Heart left ventricle (tissue), 16 donors: ENCODE measurements at regions not wholly inside any gene's neighbourhood (a gene's known extent, or its start where the extent isn't known, plus 50 kb on each side); places are given as distances from the start of the nearest gene placed in this dataset.

Experiments used
- ATAC-seq, 4 donors: fragments of 200-7000 bp; cut with Tn5 transposase; one replicate each; pipeline ENCODE4 v1.9.1; 2020 to 2022; ENCODE audit warnings: moderate library complexity in 4 of 4, mild to moderate bottlenecking in 3 of 4, moderate number of reproducible peaks in 1 of 4
- DNase-seq, 5 donors: peaks; one replicate each; pipeline ENCODE4 v3.0.0-alpha.2; 2020
- H3K27ac ChIP-seq, 12 donors: fragments of 200-600 bp; sonication (generic) in 4 of 12; one replicate each; pipeline versions ENCODE4 v1.5.0 to v1.8.0; 2016 to 2022; ENCODE audit warnings: mild to moderate bottlenecking in 2 of 12
- H3K27me3 ChIP-seq, 9 donors: fragments of 200-600 bp; sonication (generic) in 2 of 9; one replicate each; pipeline versions ENCODE4 v1.5.1 to v1.8.0; 2016 to 2022; ENCODE audit warnings: mild to moderate bottlenecking in 3 of 9
- H3K36me3 ChIP-seq, 9 donors: fragments of 200-600 bp; sonication (generic) in 2 of 9; one replicate each; pipeline versions ENCODE4 v1.5.0 to v1.8.0; 2018 to 2022; ENCODE audit warnings: mild to moderate bottlenecking in 2 of 9
- H3K4me1 ChIP-seq, 12 donors: fragments of 200-600 bp; sonication (generic) in 4 of 12; one replicate each; pipeline versions ENCODE4 v1.5.0 to v1.8.0; 2016 to 2022; ENCODE audit warnings: mild to moderate bottlenecking in 3 of 12
- H3K4me3 ChIP-seq, 12 donors: fragments of 200-600 bp; sonication (generic) in 4 of 12; one replicate each; pipeline versions ENCODE4 v1.5.0 to v1.8.0; 2017 to 2022; ENCODE audit warnings: mild to moderate bottlenecking in 9 of 12, moderate library complexity in 4 of 12
- H3K9me3 ChIP-seq, 12 donors: fragments of 200-600 bp; sonication (generic) in 4 of 12; one replicate each; pipeline versions ENCODE4 v1.5.0 to v1.8.0; 2016 to 2022; ENCODE audit warnings: mild to moderate bottlenecking in 1 of 12
- POLR2A ChIP-seq, 2 donors: fragments of 450-650 bp; IDR thresholded peaks; one replicate each; pipeline ENCODE4 v1.6.1; 2017; ENCODE audit warnings: antibody characterized with exemption in 2 of 2, mild to moderate bottlenecking in 2 of 2, moderate library complexity in 2 of 2
- WGBS, 4 donors: extraction: QIAGEN DNeasy Blood & Tissue Kit in 2 of 4; methylation state at CpG; one replicate each; pipeline versions ENCODE4 v1.1.5 to v1.1.7; 2013 to 2018; 5-methylcytosine and 5-hydroxymethylcytosine counted together
- intact Hi-C, 10 donors: fragments of 100-400 bp; cut with DNase I; formaldehyde crosslinking; loops; one replicate each; pipeline versions ENCODE4 v1.11.1 to v1.14.2; 2022
- TF ChIP-seq, protein P1 (sequence below), 12 donors: fragments of 200-600 bp; sonication (generic) in 4 of 12; IDR thresholded peaks; one replicate each; pipeline versions ENCODE4 v1.5.0 to v1.8.0; 2018 to 2022; ENCODE audit warnings: antibody characterized with exemption in 12 of 12, mild to moderate bottlenecking in 5 of 12
- donor health status: ischemic (EF 13 %, LVEDD 7.1; RV severe dilation, severe dysfunction).
- donor health status: healthy with polysubstance abuse.
- donor health status: DM: no; HTN: yes; CAD: no.
- donor health status: DM: no; HTN: no; CAD: no.
- donor health status: ischemic (EF 25% LVEDD 6.9; RV normal size, moderate dysfunction).
- donor health status: ischemic (EF 25% LVEDD 5.7; RV mildly dilated, moderate dysfunction).
- donor health status: healthy.
- donor health status: DM: yes; HTN: yes; CAD: no.
- donor health status: ischemic (EF 35%, LVEDD 5.7; RV mildly dilated, moderate dysfunction).
- donor health status: nonischemic (EF 11% LVEDD 7.7; RV severe dilation, severe dysfunction).
- donor health status: DM: yes; HTN: yes; CAD: no.
- donor health status: PGD.
- donor health status: ischemic (EF 29% LVEDD 5.4; RV normal size, mild dysfunction).
- donor health status: nonischemic (EF 23%, LVEDD 6.1; RV moderate dilation, normal function).

DNA sequence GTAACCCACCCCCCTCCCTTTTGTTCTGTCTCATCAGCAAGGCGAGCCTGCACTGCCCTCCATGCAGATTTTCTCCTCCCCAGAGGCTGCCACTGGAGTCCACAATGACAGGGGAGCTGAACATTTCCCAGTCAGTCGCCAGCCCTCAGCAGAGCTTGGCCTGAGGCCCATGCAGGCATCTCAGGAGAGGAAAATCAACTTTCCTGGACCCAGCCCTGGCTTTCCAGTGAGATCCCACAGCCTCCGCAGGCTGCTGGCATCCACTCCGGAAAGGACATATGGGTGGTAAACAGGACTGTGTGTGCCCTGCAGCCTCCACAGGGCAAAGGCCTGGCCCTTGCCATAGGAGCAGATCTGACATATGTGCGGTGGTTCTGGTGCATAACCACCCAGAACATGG lies 253.8 kb downstream of the TNS1 start:
- H3K9me3 ChIP-seq: peaks cover 0 to 8% (median 0%) of the 10 kb centered on the region in 12 donors
- H3K27me3 ChIP-seq: no peaks in the 10 kb centered on the region
- H3K27ac ChIP-seq: peak overlapping the region in 1 of 12 donors; percentile 30
- 40 to 56% (median 49%) methylated on average over 5 of the region's 5 CpGs for WGBS, 4 donors
- H3K36me3 ChIP-seq: no peaks in the 10 kb centered on the region
- no peak for TF ChIP-seq POLR2A (IDR thresholded peaks at IDR 0.05)
- TF ChIP-seq, protein P1, sequence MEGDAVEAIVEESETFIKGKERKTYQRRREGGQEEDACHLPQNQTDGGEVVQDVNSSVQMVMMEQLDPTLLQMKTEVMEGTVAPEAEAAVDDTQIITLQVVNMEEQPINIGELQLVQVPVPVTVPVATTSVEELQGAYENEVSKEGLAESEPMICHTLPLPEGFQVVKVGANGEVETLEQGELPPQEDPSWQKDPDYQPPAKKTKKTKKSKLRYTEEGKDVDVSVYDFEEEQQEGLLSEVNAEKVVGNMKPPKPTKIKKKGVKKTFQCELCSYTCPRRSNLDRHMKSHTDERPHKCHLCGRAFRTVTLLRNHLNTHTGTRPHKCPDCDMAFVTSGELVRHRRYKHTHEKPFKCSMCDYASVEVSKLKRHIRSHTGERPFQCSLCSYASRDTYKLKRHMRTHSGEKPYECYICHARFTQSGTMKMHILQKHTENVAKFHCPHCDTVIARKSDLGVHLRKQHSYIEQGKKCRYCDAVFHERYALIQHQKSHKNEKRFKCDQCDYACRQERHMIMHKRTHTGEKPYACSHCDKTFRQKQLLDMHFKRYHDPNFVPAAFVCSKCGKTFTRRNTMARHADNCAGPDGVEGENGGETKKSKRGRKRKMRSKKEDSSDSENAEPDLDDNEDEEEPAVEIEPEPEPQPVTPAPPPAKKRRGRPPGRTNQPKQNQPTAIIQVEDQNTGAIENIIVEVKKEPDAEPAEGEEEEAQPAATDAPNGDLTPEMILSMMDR (IDR thresholded peaks at IDR 0.05): no peak
- intact Hi-C loops: no loop called here
- DNase-seq (peak in 2 of 5 donors; percentile 48 to 62), ATAC-seq (peak; percentile 33 to 49 (median 42))
- no peak overlapping the region for H3K4me3 ChIP-seq
- H3K4me1 ChIP-seq: peaks cover 0 to 32% (median 12%) of the 10 kb centered on the region in 12 donors

DNA sequence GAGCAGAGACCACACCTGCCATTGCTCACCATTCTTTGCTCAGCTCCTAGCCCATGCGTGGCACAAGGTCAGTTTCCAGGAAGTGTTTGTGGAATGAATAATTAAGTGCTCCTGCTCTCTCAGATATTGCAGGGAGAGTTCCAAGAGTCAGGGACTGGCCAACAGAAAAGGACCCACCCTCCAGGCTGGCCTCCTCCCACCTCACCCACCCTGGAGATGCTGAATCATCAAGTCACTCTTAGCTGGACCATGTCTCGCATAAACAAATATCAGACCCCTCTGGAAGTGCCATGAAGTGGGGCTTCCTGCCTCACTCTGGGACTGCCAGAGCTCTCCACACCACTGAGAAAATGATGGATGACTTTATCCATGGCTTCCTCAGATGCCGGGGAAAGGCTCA lies 256.0 kb downstream of the TNS1 start:
- H3K27me3 ChIP-seq: no peaks in the 10 kb centered on the region

DNA sequence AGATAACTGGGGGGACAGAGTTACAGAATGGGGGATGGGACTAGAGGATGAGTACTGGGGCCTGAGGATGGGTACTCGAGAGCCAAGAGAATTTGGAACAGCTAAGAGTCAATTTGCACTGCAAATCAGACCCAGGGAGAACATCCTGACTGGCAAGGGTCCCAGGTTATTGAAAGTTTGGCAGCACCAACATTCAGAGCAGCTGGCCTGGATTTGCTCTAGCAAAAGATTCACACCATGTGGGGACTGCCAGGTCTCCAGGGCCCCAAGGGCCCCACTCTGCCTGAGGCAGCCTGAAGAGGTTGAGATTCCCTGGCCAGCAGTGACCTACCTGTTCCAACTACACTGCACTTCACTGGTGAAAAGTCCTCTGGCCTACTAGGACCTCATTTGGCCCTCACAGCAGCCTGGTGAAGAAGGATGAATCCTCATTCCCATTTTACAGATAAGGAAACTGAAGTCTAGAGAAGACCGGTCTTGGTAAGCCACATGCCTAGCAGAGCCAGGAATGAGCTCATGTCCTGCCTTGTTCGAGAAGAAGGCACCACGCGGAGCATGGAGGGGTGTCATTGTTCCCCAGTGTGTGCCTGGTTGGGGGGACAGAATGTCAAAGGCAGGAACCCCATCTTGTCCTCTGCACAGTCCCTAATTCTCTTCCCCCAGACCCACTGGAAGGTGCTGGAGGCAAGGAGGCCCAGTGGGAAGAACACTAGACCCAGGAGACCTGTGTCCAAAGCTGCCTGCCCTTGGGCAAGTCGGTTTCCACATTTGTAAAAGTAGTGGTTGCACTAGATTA lies 258.6 kb downstream of the TNS1 start:
- Histone ChIP-seq H3K9me3 (peaks cover 0 to 8% (median 0%) of the 10 kb centered on the region in 12 donors), H3K27me3 (no peaks in the 10 kb centered on the region), H3K36me3 (no peaks in the 10 kb centered on the region), H3K4me1 (peaks cover 0 to 24% (median 11%) of the 10 kb centered on the region in 12 donors), H3K4me3 (no peak overlapping the region), H3K27ac (peak overlapping the region in 2 of 12 donors; percentile 6 to 40)
- WGBS, 4 donors: 58 to 75% (median 69%) methylated on average over 6 of the region's 6 CpGs
- DNase-seq (peak in 3 of 5 donors; percentile 28 to 58 (median 46)), ATAC-seq (peak; percentile 14 to 52 (median 44))
- intact Hi-C loops: no loop called here
- no peak for TF ChIP-seq POLR2A (IDR thresholded peaks at IDR 0.05)

More for the DNA sequence above, 256.0 kb downstream of the TNS1 start:
- Histone ChIP-seq H3K27ac (no peak overlapping the region), H3K36me3 (no peaks in the 10 kb centered on the region), H3K9me3 (peaks cover 0 to 8% (median 0%) of the 10 kb centered on the region in 12 donors), H3K4me3 (no peak overlapping the region), H3K4me1 (peaks cover 0 to 26% (median 14%) of the 10 kb centered on the region in 12 donors)
- TF ChIP-seq, protein P1 (IDR thresholded peaks at IDR 0.05): no peak
- TF ChIP-seq POLR2A (IDR thresholded peaks at IDR 0.05): no peak
- 79 to 98% (median 94%) methylated on average over 3 of the region's 3 CpGs for WGBS, 4 donors
- DNase-seq (peak in 1 of 5 donors; percentile 5), ATAC-seq (no peak)
- intact Hi-C loops: no loop called here

DNA sequence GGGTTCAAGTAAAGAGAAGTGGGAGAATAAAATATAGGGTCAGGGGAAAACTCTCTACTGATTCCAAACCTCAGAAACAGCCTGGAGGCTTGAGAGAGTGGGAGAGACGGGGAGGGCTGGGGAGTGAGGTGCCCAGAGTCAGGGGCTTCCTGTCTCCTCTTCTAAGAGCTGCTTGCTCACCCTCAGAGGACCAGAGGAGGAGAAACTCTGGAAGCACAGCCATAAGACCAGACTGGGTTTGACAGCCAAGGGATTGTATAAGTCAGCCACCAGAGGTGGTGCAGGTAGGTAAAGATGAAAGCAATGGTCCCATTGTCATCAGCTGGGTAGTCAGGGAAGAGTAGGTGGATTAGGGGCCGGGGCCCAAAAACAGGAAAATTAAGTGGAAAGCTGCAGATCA lies 259.4 kb downstream of the TNS1 start:
- H3K4me3 ChIP-seq: no peak overlapping the region
- no peak for ATAC-seq
- H3K27ac ChIP-seq: peak overlapping the region in 5 of 12 donors; percentile 3 to 42 (median 10)
- intact Hi-C loops: no loop called here
- no peaks in the 10 kb centered on the region for H3K27me3 ChIP-seq
- peaks cover 0 to 17% (median 7%) of the 10 kb centered on the region in 12 donors for H3K4me1 ChIP-seq
- DNase-seq: peak in 1 of 5 donors; percentile 7
- WGBS, 4 donors: 94 to 98% (median 97%) methylated on average over 2 of the region's 2 CpGs
- no peaks in the 10 kb centered on the region for H3K36me3 ChIP-seq
- peaks cover 0 to 8% (median 0%) of the 10 kb centered on the region in 12 donors for H3K9me3 ChIP-seq
- no peak for TF ChIP-seq POLR2A (IDR thresholded peaks at IDR 0.05)
- TF ChIP-seq, protein P1 (IDR thresholded peaks at IDR 0.05): no peak
